IMR-90 (cell line): ENCODE measurements at regions not wholly inside any gene's neighbourhood (a gene's known extent, or its start where the extent isn't known, plus 50 kb on each side); places are given as distances from the start of the nearest gene placed in this dataset.

Source experiments
- ATAC-seq: fragments of 200-7000 bp; cut with Tn5 transposase; 2 replicates; pipeline ENCODE4 v1.9.1; 2020; ENCODE audit warnings: low read depth, mild to moderate bottlenecking, moderate library complexity
- BruUV-seq: library from RNA; stranded (reverse); fragments of 400-500 nt; replicated peaks from 2 replicates; lab custom pipeline; 2021; lab: Mats Ljungman, UMichigan
- CTCF ChIA-PET: fragments of 300-600 bp; formaldehyde crosslinking; extraction: SDS; loops from one replicate; lab custom pipeline; 2021; ENCODE audit warnings: antibody characterized with exemption; lab: Yijun Ruan, JAX
- POLR2A ChIA-PET: fragments of 300-600 bp; sonication (Branson Sonifier 250); formaldehyde crosslinking; loops from one replicate; lab custom pipeline; 2022; ENCODE audit warnings: antibody characterized with exemption; ENCODE audit not compliant: unreplicated experiment; lab: Charles Lee
- DNase-seq: peaks from one replicate; pipeline ENCODE4 v3.0.0; 2013
- H2AFZ ChIP-seq: replicated peaks from 2 replicates; pipeline ENCODE3; 2013; ENCODE audit warnings: low read length, mild to moderate bottlenecking; ENCODE audit not compliant: poor library complexity
- H2AK5ac ChIP-seq: 2 replicates; pipeline ENCODE4 v1.6.1; 2013; ENCODE audit warnings: low read depth, low read length, inconsistent platforms
- H2AK9ac ChIP-seq: replicated peaks from 2 replicates; pipeline ENCODE3; 2013; ENCODE audit warnings: mild to moderate bottlenecking, low read depth, low read length, moderate library complexity; ENCODE audit not compliant: poor library complexity
- H2BK120ac ChIP-seq: 2 replicates; pipeline ENCODE4 v1.6.1; 2013; ENCODE audit warnings: low read depth, low read length, inconsistent platforms
- H2BK15ac ChIP-seq: 3 replicates; pipeline ENCODE4 v1.6.1; 2013; ENCODE audit warnings: low read depth, low read length, inconsistent platforms
- H2BK20ac ChIP-seq: 2 replicates; pipeline ENCODE4 v1.6.1; 2013; ENCODE audit warnings: low read depth, mild to moderate bottlenecking, inconsistent platforms, low read length, moderate library complexity
- H2BK5ac ChIP-seq: 2 replicates; pipeline ENCODE4 v1.6.1; 2013; ENCODE audit warnings: mild to moderate bottlenecking, low read depth, low read length, inconsistent platforms; ENCODE audit not compliant: poor library complexity, severe bottlenecking
- H3K14ac ChIP-seq: replicated peaks from 2 replicates; pipeline ENCODE4 v1.6.1; 2013; ENCODE audit warnings: low read depth, low read length, inconsistent platforms
- H3K18ac ChIP-seq: 2 replicates; pipeline ENCODE4 v1.6.1; 2013; ENCODE audit warnings: low read depth, low read length, control low read depth
- H3K23ac ChIP-seq: 2 replicates; pipeline ENCODE4 v1.6.1; 2013; ENCODE audit warnings: low read depth, low read length, inconsistent platforms
- H3K27ac ChIP-seq: 2 replicates; pipeline ENCODE4 v1.5.1; 2013; ENCODE audit warnings: mild to moderate bottlenecking, control low read depth, low read length; ENCODE audit not compliant: insufficient read depth
- H3K27me3 ChIP-seq: 2 replicates; pipeline ENCODE4 v1.6.1; 2013; ENCODE audit warnings: low read length; ENCODE audit not compliant: control insufficient read depth, insufficient read depth
- H3K36me3 ChIP-seq: 2 replicates; pipeline ENCODE4 v1.6.1; 2013; ENCODE audit warnings: low read length, mixed read lengths; ENCODE audit not compliant: control insufficient read depth, insufficient read depth
- H3K4ac ChIP-seq: 2 replicates; pipeline ENCODE4 v1.6.1; 2013; ENCODE audit warnings: low read depth, low read length, inconsistent platforms
- H3K4me1 ChIP-seq: 2 replicates; pipeline ENCODE4 v1.6.1; 2013; ENCODE audit warnings: low read length, mixed read lengths; ENCODE audit not compliant: control insufficient read depth, insufficient read depth
- H3K4me2 ChIP-seq: 2 replicates; pipeline ENCODE4 v1.6.1; 2013; ENCODE audit warnings: low read depth, mild to moderate bottlenecking, control low read depth, low read length, moderate library complexity
- H3K4me3 ChIP-seq: 2 replicates; pipeline ENCODE4 v1.5.1; 2013; ENCODE audit warnings: low read depth, mild to moderate bottlenecking, control low read depth, low read length, moderate library complexity; ENCODE audit not compliant: insufficient read depth
- H3K56ac ChIP-seq: 2 replicates; pipeline ENCODE4 v1.6.1; 2013; ENCODE audit warnings: low read length, inconsistent platforms; ENCODE audit not compliant: insufficient read depth; ENCODE audit errors: extremely low read depth
- H3K79me1 ChIP-seq, 2 experiments: 2 replicates each; pipeline ENCODE4 v1.6.1; 2013; ENCODE audit warnings: low read length in 2 of 2, inconsistent platforms in 1 of 2, low read depth in 1 of 2
- H3K9ac ChIP-seq: 2 replicates; pipeline ENCODE4 v1.6.1; 2013; ENCODE audit warnings: low read depth, low read length, control low read depth
- H3K9me1 ChIP-seq: 2 replicates; pipeline ENCODE4 v1.6.1; 2013; ENCODE audit warnings: low read length, inconsistent platforms; ENCODE audit not compliant: insufficient read depth
- H3K9me3 ChIP-seq: 2 replicates; pipeline ENCODE4 v1.6.1; 2013; ENCODE audit warnings: low read length; ENCODE audit not compliant: control insufficient read depth, insufficient read depth
- H4K20me1 ChIP-seq: 2 replicates; pipeline ENCODE4 v1.6.1; 2013; ENCODE audit warnings: low read length, inconsistent platforms; ENCODE audit not compliant: insufficient read depth
- H4K5ac ChIP-seq: 2 replicates; pipeline ENCODE4 v1.6.1; 2013; ENCODE audit warnings: mild to moderate bottlenecking, low read depth, low read length, control low read depth
- H4K8ac ChIP-seq, 2 experiments: 2 replicates each; pipeline ENCODE4 v1.6.1; 2013; ENCODE audit warnings: low read depth in 2 of 2, low read length in 2 of 2, control low read depth in 1 of 2, inconsistent platforms in 1 of 2
- H4K91ac ChIP-seq: 2 replicates; pipeline ENCODE4 v1.6.1; 2013; ENCODE audit warnings: low read depth, low read length, inconsistent platforms; ENCODE audit not compliant: insufficient read depth
- BHLHE40 ChIP-seq: fragments of 150-350 bp; IDR thresholded peaks from 2 replicates; pipeline ENCODE4 v1.6.1; 2016; ENCODE audit warnings: mild to moderate bottlenecking, low read depth, low read length
- CEBPB ChIP-seq: IDR thresholded peaks from 2 replicates; pipeline ENCODE4 v1.6.1; 2012; ENCODE audit warnings: low read depth, low read length, improper control_type of control experiment
- CHD1 ChIP-seq: IDR thresholded peaks from 2 replicates; pipeline ENCODE4 v1.6.1; 2012; ENCODE audit warnings: low read depth, low read length, improper control_type of control experiment
- FOS ChIP-seq: fragments of 150-350 bp; IDR thresholded peaks from 2 replicates; pipeline ENCODE4 v1.6.1; 2016; ENCODE audit warnings: low read depth, low read length
- MAFK ChIP-seq: IDR thresholded peaks from 2 replicates; pipeline ENCODE4 v1.6.1; 2012; ENCODE audit warnings: low read depth, low read length, improper control_type of control experiment
- MAZ ChIP-seq: IDR thresholded peaks from 2 replicates; pipeline ENCODE4 v1.6.1; 2012; ENCODE audit warnings: low read depth, mild to moderate bottlenecking, low read length, improper control_type of control experiment, moderate library complexity, borderline replicate concordance
- MXI1 ChIP-seq: IDR thresholded peaks from 2 replicates; pipeline ENCODE4 v1.6.1; 2012; ENCODE audit warnings: low read depth, mild to moderate bottlenecking, low read length, moderate library complexity, borderline replicate concordance
- NFE2L2 ChIP-seq: fragments of 150-350 bp; IDR thresholded peaks from 2 replicates; pipeline ENCODE4 v1.6.1; 2016; ENCODE audit warnings: low read depth, mild to moderate bottlenecking, low read length
- POLR2A ChIP-seq: IDR thresholded peaks from 2 replicates; pipeline ENCODE4 v1.6.1; 2012; ENCODE audit warnings: mild to moderate bottlenecking, low read depth, low read length
- RAD21 ChIP-seq: IDR thresholded peaks from 2 replicates; pipeline ENCODE4 v1.6.1; 2012; ENCODE audit warnings: low read length, improper control_type of control experiment
- RCOR1 ChIP-seq: IDR thresholded peaks from 2 replicates; pipeline ENCODE4 v1.6.1; 2012; ENCODE audit warnings: mild to moderate bottlenecking, low read length, improper control_type of control experiment; ENCODE audit not compliant: insufficient replicate concordance
- RFX5 ChIP-seq: IDR thresholded peaks from 2 replicates; pipeline ENCODE4 v1.8.0; 2012; ENCODE audit warnings: low read depth, mild to moderate bottlenecking, low read length, moderate library complexity
- SMC3 ChIP-seq: fragments of 150-350 bp; IDR thresholded peaks from 2 replicates; pipeline ENCODE4 v1.6.1; 2016; ENCODE audit warnings: low read depth, mild to moderate bottlenecking, antibody characterized with exemption, low read length, moderate library complexity
- WGBS, 2 experiments: methylation state at CpG; one replicate each; pipeline versions ENCODE4 v1.1.5 to v1.1.7; 2013; ENCODE audit warnings: missing lambda C conversion rate in 2 of 2; ENCODE audit not compliant: insufficient read length in 1 of 2; ENCODE audit errors: extremely low coverage in 2 of 2; 5-methylcytosine and 5-hydroxymethylcytosine counted together
- dilution Hi-C: fragments of 300-500 bp; cut with HindIII; formaldehyde crosslinking; loops from one replicate; pipeline ENCODE4 v1.14.3; 2018; ENCODE audit warnings: low sequenced_read_pairs; ENCODE audit not compliant: unreplicated experiment
- in situ Hi-C: fragments of 300-500 bp; cut with MboI; formaldehyde crosslinking; loops from 3 replicates; pipeline ENCODE4 v1.14.3; 2019; ENCODE audit warnings: low sequenced_read_pairs, inconsistent platforms, mixed read lengths
- intact Hi-C: fragments of 100-400 bp; cut with micrococcal nuclease; formaldehyde crosslinking; loops from 2 replicates; pipeline ENCODE4 v1.10.0; 2022
- TF ChIP-seq, protein P1 (sequence below): fragments of 150-350 bp; IDR thresholded peaks from 2 replicates; pipeline ENCODE4 v1.6.1; 2016; ENCODE audit warnings: low read depth, mild to moderate bottlenecking, low read length, moderate library complexity, borderline replicate concordance
- TF ChIP-seq, protein P2 (sequence below): fragments of 150-350 bp; IDR thresholded peaks from 2 replicates; pipeline ENCODE4 v1.6.1; 2017; ENCODE audit warnings: mild to moderate bottlenecking, antibody characterized with exemption, low read length, low read depth
- TF ChIP-seq, protein P3 (sequence below): conservative IDR thresholded peaks from 2 replicates; pipeline ENCODE4 v1.5.1; 2012; ENCODE audit warnings: mild to moderate bottlenecking, low read depth, low read length, improper control_type of control experiment

DNA sequence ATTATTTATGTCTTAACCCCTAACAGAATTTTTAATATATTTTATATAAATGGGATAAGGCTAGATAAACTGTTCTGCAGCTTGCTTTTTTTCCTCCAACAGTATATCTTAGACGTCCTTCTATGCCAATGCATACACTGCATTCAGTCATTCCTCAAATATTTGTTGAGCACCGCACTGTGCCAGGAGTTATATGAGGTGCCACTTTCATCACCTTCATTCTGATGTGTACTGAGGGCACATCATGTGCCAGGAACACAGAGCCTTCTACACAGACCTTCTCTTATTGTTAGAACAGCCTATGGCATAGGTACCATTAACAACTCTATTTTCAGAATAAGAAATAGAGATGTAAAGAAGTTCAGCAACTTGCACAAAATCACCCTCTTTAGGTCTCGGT lies 570.1 kb downstream of the CDK5RAP2 start:
- Histone ChIP-seq H3K9me1 (no peaks in the 10 kb centered on the region), H2AFZ (no peak overlapping the region), H3K9me3 (no peaks in the 10 kb centered on the region), H3K23ac (no peak overlapping the region), H2BK15ac (no peak overlapping the region), H3K4me3 (no peak overlapping the region), H2BK20ac (no peak overlapping the region), H3K27me3 (no peaks in the 10 kb centered on the region), H2BK120ac (no peak overlapping the region), H4K5ac (no peak overlapping the region), H3K4me2 (no peak overlapping the region), H2BK5ac (no peak overlapping the region), H2AK5ac (no peak overlapping the region), H3K56ac (no peak overlapping the region), H2AK9ac (no peak overlapping the region), H4K20me1 (no peaks in the 10 kb centered on the region), H3K4ac (no peak overlapping the region), H3K14ac (no peak overlapping the region), H3K9ac (no peak overlapping the region), H3K27ac (no peak overlapping the region), H4K8ac (no peak overlapping the region), H3K79me1 (no peaks in the 10 kb centered on the region), H3K36me3 (no peaks in the 10 kb centered on the region), H3K4me1 (no peaks in the 10 kb centered on the region), H4K91ac (no peak overlapping the region), H3K18ac (no peak overlapping the region)
- TF ChIP-seq POLR2A (no peak), NFE2L2 (no peak), RCOR1 (no peak), CHD1 (no peak), MAZ (no peak), MAFK (no peak), SMC3 (no peak), MXI1 (no peak), CEBPB (no peak), BHLHE40 (no peak), FOS (no peak), RFX5 (no peak), RAD21 (no peak)
- TF ChIP-seq, protein P1, sequence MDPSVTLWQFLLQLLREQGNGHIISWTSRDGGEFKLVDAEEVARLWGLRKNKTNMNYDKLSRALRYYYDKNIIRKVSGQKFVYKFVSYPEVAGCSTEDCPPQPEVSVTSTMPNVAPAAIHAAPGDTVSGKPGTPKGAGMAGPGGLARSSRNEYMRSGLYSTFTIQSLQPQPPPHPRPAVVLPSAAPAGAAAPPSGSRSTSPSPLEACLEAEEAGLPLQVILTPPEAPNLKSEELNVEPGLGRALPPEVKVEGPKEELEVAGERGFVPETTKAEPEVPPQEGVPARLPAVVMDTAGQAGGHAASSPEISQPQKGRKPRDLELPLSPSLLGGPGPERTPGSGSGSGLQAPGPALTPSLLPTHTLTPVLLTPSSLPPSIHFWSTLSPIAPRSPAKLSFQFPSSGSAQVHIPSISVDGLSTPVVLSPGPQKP = no peak
- TF ChIP-seq, protein P2, sequence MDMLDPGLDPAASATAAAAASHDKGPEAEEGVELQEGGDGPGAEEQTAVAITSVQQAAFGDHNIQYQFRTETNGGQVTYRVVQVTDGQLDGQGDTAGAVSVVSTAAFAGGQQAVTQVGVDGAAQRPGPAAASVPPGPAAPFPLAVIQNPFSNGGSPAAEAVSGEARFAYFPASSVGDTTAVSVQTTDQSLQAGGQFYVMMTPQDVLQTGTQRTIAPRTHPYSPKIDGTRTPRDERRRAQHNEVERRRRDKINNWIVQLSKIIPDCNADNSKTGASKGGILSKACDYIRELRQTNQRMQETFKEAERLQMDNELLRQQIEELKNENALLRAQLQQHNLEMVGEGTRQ = no peak
- TF ChIP-seq, protein P3, sequence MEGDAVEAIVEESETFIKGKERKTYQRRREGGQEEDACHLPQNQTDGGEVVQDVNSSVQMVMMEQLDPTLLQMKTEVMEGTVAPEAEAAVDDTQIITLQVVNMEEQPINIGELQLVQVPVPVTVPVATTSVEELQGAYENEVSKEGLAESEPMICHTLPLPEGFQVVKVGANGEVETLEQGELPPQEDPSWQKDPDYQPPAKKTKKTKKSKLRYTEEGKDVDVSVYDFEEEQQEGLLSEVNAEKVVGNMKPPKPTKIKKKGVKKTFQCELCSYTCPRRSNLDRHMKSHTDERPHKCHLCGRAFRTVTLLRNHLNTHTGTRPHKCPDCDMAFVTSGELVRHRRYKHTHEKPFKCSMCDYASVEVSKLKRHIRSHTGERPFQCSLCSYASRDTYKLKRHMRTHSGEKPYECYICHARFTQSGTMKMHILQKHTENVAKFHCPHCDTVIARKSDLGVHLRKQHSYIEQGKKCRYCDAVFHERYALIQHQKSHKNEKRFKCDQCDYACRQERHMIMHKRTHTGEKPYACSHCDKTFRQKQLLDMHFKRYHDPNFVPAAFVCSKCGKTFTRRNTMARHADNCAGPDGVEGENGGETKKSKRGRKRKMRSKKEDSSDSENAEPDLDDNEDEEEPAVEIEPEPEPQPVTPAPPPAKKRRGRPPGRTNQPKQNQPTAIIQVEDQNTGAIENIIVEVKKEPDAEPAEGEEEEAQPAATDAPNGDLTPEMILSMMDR = no peak
- WGBS, 2 experiments = 0% methylated on average over 1 of the region's 3 CpGs; no CpG with 5 or more reads in 1 of the 2 experiments
- ChIA-PET CTCF (interaction anchor here (0.6 kb wide), 1 partner anchor 10 kb away, joined by 3 read pairs; no protein-coding TSS in a partner anchor), POLR2A (no interaction called here)
- DNase-seq = no peak
- no peak for ATAC-seq
- intact Hi-C loops (no loop called here), dilution Hi-C loops (no loop called here), in situ Hi-C loops (no loop called here)
- no TSS peak for BruUV-seq
